A673 (cell line): ENCODE measurements at regions not wholly inside any gene's neighbourhood (a gene's known extent, or its start where the extent isn't known, plus 50 kb on each side); places are given as distances from the start of the nearest gene placed in this dataset.
"Not testable (repeated sequence)": the region's sequence is repeated elsewhere in the genome, so short reads cannot be mapped to it uniquely, and the experiment has no call there.

ENCODE experiments used
- CTCF ChIP-seq: fragments of 300-800, 200-600 bp; sonication (generic); conservative IDR thresholded peaks from 2 replicates; pipeline ENCODE4 v1.5.1; 2017; ENCODE audit warnings: low read depth, mild to moderate bottlenecking, antibody characterized with exemption, low read length, moderate library complexity, mixed read lengths
- EZH2 ChIP-seq: fragments of 200-600 bp; sonication (generic); IDR thresholded peaks from 2 replicates; pipeline ENCODE4 v1.6.1; 2017; ENCODE audit warnings: borderline replicate concordance, low read depth, mild to moderate bottlenecking, mixed read lengths, antibody characterized with exemption, low read length; ENCODE audit not compliant: poor library complexity, severe bottlenecking

DNA sequence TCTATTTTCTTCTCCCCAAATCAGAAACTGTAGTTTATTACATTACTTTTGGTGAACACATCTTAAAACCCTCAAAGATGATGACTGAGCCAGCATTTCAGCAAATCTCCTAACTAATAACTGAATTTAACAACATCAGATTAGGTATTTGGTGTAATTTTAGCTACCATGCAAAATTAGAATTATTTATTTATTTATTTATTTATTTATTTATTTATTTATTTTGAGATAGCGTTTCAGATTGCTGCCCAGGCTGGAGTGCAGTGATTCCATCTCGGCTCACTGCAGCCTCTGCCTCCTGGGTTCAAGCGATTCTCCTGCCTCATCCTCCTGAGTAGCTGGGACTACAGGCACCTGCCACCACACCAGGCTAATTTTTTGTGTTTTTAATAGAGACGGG, 205.7 kb downstream of the OR4C45 start:
- not testable (repeated sequence) for TF ChIP-seq CTCF, EZH2
